SK-N-SH treated with all-trans-retinoic acid at 6 μM for 48 hours (cell line): ENCODE measurements at regions not wholly inside any gene's neighbourhood (a gene's known extent, or its start where the extent isn't known, plus 50 kb on each side); places are given as distances from the start of the nearest gene placed in this dataset.

ENCODE experiments used
- ATAC-seq: fragments of 200-7000 bp; cut with Tn5 transposase; 3 replicates; pipeline ENCODE4 v1.9.1; 2020; ENCODE audit warnings: mild to moderate bottlenecking, moderate library complexity
- ARNTL ChIP-seq: fragments of 450-650 bp; formaldehyde crosslinking; IDR thresholded peaks from 2 replicates; pipeline ENCODE4 v1.5.0; 2020; ENCODE audit warnings: low read depth, mild to moderate bottlenecking, moderate library complexity, borderline replicate concordance
- BACH2 ChIP-seq: fragments of 250-450 bp; sonication (Bioruptor Pico); IDR thresholded peaks from 2 replicates; pipeline ENCODE4 v1.9.0; 2021; ENCODE audit warnings: mild to moderate bottlenecking, borderline replicate concordance
- CREB5 ChIP-seq: fragments of 250-450 bp; sonication (Bioruptor Pico); IDR thresholded peaks from 2 replicates; pipeline ENCODE4 v1.5.1; 2020; ENCODE audit warnings: low read depth, mild to moderate bottlenecking, moderate library complexity
- CSDC2 ChIP-seq: fragments of 250-450 bp; sonication (Bioruptor Pico); IDR thresholded peaks from 2 replicates; pipeline ENCODE4 v1.5.0; 2020; ENCODE audit warnings: mild to moderate bottlenecking, moderate library complexity
- ESRRG ChIP-seq: fragments of 250-450 bp; sonication (Bioruptor Pico); IDR thresholded peaks from 2 replicates; pipeline ENCODE4 v1.6.1; 2021; ENCODE audit warnings: mild to moderate bottlenecking
- ISL1 ChIP-seq: fragments of 250-450 bp; sonication (Bioruptor Pico); IDR thresholded peaks from 2 replicates; pipeline ENCODE4 v2.1.2; 2022; ENCODE audit warnings: mild to moderate bottlenecking, moderate library complexity
- OSR1 ChIP-seq: fragments of 250-450 bp; sonication (Bioruptor Pico); IDR thresholded peaks from 2 replicates; pipeline ENCODE4 v1.8.0; 2022; ENCODE audit warnings: moderate library complexity, mild to moderate bottlenecking, inconsistent platforms
- PPARA ChIP-seq: fragments of 250-450 bp; sonication (Bioruptor Pico); IDR thresholded peaks from 2 replicates; pipeline ENCODE4 v1.5.0; 2020; ENCODE audit warnings: mild to moderate bottlenecking, borderline replicate concordance
- RARB ChIP-seq: fragments of 250-450 bp; sonication (Bioruptor Pico); IDR thresholded peaks from 2 replicates; pipeline ENCODE4 v1.8.0; 2021; ENCODE audit warnings: mild to moderate bottlenecking, moderate library complexity
- SNAI2 ChIP-seq: fragments of 250-450 bp; sonication (Bioruptor Pico); IDR thresholded peaks from 2 replicates; pipeline ENCODE4 v1.5.0; 2020; ENCODE audit warnings: mild to moderate bottlenecking, moderate library complexity
- TCF4 ChIP-seq: fragments of 250-450 bp; sonication (Bioruptor Pico); IDR thresholded peaks from 2 replicates; pipeline ENCODE4 v1.8.0; 2021; ENCODE audit warnings: mild to moderate bottlenecking, moderate library complexity, borderline replicate concordance
- TOX ChIP-seq: fragments of 250-450 bp; sonication (Bioruptor Pico); IDR thresholded peaks from 2 replicates; pipeline ENCODE4 v1.8.0; 2021; ENCODE audit warnings: mild to moderate bottlenecking, moderate library complexity, borderline replicate concordance
- ZC3H10 ChIP-seq: fragments of 250-450 bp; sonication (Bioruptor Pico); IDR thresholded peaks from 2 replicates; pipeline ENCODE4 v1.5.1; 2021; ENCODE audit warnings: mild to moderate bottlenecking, moderate library complexity
- ZFP3 ChIP-seq: fragments of 250-450 bp; sonication (Bioruptor Pico); IDR thresholded peaks from 2 replicates; pipeline ENCODE4 v1.5.0; 2020; ENCODE audit warnings: mild to moderate bottlenecking, moderate library complexity
- ZFP30 ChIP-seq: fragments of 450-650 bp; formaldehyde crosslinking; IDR thresholded peaks from 2 replicates; pipeline ENCODE4 v1.5.0; 2022; ENCODE audit warnings: mild to moderate bottlenecking, moderate library complexity
- ZNF565 ChIP-seq: fragments of 450-650 bp; formaldehyde crosslinking; conservative IDR thresholded peaks from 2 replicates; pipeline ENCODE4 v1.5.0; 2020; ENCODE audit warnings: low read depth, mild to moderate bottlenecking, moderate library complexity
- ZNF70 ChIP-seq: fragments of 450-650 bp; formaldehyde crosslinking; IDR thresholded peaks from 2 replicates; pipeline ENCODE4 v1.5.0; 2020; ENCODE audit warnings: mild to moderate bottlenecking, moderate library complexity
- ZNF8 ChIP-seq: fragments of 450-650 bp; formaldehyde crosslinking; IDR thresholded peaks from 2 replicates; pipeline ENCODE4 v1.5.0; 2020; ENCODE audit warnings: mild to moderate bottlenecking, moderate library complexity
- TF ChIP-seq, protein P1 (sequence below): fragments of 250-450 bp; sonication (Bioruptor Pico); IDR thresholded peaks from 2 replicates; pipeline ENCODE4 v1.5.1; 2021; ENCODE audit warnings: mild to moderate bottlenecking, moderate library complexity
- TF ChIP-seq, protein P2 (sequence below): fragments of 250-450 bp; sonication (Bioruptor Pico); IDR thresholded peaks from 2 replicates; pipeline ENCODE4 v1.5.0; 2020; ENCODE audit warnings: mild to moderate bottlenecking, moderate library complexity
- TF ChIP-seq, protein P3 (sequence below): fragments of 250-450 bp; sonication (Bioruptor Pico); IDR thresholded peaks from 2 replicates; pipeline ENCODE4 v1.8.0; 2021; ENCODE audit warnings: low read depth, mild to moderate bottlenecking, moderate library complexity, borderline replicate concordance
- TF ChIP-seq, protein P4 (sequence below): fragments of 250-450 bp; sonication (Bioruptor Pico); IDR thresholded peaks from 2 replicates; pipeline ENCODE4 v1.8.0; 2020; ENCODE audit warnings: mild to moderate bottlenecking, moderate library complexity, borderline replicate concordance

GRCh38 chr9:14383773-14384172 is 69.8 kb upstream of the NFIB start:
- ATAC-seq, result no peak
- TF ChIP-seq TOX (no peak), RARB (no peak), CSDC2 (CRISPR knock-in tag) (no peak), ZC3H10 (no peak), ZNF565 (CRISPR knock-in tag) (no peak), ZNF70 (no peak), CREB5 (CRISPR knock-in tag) (no peak), ZFP3 (CRISPR knock-in tag) (no peak), ZNF8 (no peak), BACH2 (CRISPR knock-in tag) (no peak), TCF4 (CRISPR knock-in tag) (no peak), OSR1 (CRISPR knock-in tag) (no peak), ESRRG (CRISPR knock-in tag) (no peak), PPARA (no peak)
- TF ChIP-seq, protein P1, sequence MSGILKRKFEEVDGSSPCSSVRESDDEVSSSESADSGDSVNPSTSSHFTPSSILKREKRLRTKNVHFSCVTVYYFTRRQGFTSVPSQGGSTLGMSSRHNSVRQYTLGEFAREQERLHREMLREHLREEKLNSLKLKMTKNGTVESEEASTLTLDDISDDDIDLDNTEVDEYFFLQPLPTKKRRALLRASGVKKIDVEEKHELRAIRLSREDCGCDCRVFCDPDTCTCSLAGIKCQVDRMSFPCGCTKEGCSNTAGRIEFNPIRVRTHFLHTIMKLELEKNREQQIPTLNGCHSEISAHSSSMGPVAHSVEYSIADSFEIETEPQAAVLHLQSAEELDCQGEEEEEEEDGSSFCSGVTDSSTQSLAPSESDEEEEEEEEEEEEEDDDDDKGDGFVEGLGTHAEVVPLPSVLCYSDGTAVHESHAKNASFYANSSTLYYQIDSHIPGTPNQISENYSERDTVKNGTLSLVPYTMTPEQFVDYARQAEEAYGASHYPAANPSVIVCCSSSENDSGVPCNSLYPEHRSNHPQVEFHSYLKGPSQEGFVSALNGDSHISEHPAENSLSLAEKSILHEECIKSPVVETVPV (CRISPR knock-in tag), result no peak
- TF ChIP-seq, protein P2, sequence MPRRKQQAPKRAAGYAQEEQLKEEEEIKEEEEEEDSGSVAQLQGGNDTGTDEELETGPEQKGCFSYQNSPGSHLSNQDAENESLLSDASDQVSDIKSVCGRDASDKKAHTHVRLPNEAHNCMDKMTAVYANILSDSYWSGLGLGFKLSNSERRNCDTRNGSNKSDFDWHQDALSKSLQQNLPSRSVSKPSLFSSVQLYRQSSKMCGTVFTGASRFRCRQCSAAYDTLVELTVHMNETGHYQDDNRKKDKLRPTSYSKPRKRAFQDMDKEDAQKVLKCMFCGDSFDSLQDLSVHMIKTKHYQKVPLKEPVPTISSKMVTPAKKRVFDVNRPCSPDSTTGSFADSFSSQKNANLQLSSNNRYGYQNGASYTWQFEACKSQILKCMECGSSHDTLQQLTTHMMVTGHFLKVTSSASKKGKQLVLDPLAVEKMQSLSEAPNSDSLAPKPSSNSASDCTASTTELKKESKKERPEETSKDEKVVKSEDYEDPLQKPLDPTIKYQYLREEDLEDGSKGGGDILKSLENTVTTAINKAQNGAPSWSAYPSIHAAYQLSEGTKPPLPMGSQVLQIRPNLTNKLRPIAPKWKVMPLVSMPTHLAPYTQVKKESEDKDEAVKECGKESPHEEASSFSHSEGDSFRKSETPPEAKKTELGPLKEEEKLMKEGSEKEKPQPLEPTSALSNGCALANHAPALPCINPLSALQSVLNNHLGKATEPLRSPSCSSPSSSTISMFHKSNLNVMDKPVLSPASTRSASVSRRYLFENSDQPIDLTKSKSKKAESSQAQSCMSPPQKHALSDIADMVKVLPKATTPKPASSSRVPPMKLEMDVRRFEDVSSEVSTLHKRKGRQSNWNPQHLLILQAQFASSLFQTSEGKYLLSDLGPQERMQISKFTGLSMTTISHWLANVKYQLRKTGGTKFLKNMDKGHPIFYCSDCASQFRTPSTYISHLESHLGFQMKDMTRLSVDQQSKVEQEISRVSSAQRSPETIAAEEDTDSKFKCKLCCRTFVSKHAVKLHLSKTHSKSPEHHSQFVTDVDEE (CRISPR knock-in tag), result no peak
- TF ChIP-seq, protein P3, sequence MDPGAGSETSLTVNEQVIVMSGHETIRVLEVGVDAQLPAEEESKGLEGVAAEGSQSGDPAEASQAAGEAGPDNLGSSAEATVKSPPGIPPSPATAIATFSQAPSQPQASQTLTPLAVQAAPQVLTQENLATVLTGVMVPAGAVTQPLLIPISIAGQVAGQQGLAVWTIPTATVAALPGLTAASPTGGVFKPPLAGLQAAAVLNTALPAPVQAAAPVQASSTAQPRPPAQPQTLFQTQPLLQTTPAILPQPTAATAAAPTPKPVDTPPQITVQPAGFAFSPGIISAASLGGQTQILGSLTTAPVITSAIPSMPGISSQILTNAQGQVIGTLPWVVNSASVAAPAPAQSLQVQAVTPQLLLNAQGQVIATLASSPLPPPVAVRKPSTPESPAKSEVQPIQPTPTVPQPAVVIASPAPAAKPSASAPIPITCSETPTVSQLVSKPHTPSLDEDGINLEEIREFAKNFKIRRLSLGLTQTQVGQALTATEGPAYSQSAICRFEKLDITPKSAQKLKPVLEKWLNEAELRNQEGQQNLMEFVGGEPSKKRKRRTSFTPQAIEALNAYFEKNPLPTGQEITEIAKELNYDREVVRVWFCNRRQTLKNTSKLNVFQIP (CRISPR knock-in tag), result no peak
- TF ChIP-seq, protein P4, sequence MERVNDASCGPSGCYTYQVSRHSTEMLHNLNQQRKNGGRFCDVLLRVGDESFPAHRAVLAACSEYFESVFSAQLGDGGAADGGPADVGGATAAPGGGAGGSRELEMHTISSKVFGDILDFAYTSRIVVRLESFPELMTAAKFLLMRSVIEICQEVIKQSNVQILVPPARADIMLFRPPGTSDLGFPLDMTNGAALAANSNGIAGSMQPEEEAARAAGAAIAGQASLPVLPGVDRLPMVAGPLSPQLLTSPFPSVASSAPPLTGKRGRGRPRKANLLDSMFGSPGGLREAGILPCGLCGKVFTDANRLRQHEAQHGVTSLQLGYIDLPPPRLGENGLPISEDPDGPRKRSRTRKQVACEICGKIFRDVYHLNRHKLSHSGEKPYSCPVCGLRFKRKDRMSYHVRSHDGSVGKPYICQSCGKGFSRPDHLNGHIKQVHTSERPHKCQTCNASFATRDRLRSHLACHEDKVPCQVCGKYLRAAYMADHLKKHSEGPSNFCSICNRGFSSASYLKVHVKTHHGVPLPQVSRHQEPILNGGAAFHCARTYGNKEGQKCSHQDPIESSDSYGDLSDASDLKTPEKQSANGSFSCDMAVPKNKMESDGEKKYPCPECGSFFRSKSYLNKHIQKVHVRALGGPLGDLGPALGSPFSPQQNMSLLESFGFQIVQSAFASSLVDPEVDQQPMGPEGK (CRISPR knock-in tag), result no peak
- TF ChIP-seq, all 23 proteins: peak for 0

DNA sequence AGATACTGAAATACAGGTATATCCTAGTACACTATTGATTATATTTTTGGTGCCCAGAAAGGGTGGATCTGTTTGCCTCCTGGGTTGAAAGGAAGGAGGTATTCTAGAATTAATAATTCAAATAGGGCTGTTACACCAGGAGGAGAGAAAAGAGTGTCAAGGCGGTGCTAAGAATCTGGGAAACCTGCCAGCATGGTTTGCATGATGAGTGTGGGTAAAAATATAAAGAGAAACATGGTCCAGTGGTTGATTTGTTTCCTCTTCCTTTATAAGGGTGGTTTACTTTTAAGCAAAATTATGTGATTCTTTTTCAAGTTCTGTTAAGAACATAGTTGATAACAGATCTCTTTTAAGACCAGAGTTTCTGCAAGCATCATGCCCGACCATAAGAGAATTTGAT is 69.4 kb upstream of the NFIB start:
- peak; percentile 59; the same call in 2 of the 3 replicates for ATAC-seq

More for the DNA sequence above, 69.4 kb upstream of the NFIB start:
- TF ChIP-seq, protein P3 (CRISPR knock-in tag), result no peak
- TF ChIP-seq ZNF565 (CRISPR knock-in tag) (no peak), ZC3H10 (no peak), ZFP30 (CRISPR knock-in tag) (no peak), RARB (no peak), ZNF70 (no peak), OSR1 (CRISPR knock-in tag) (no peak), ARNTL (CRISPR knock-in tag) (no peak), TCF4 (CRISPR knock-in tag) (no peak), ISL1 (no peak), BACH2 (CRISPR knock-in tag) (no peak), SNAI2 (CRISPR knock-in tag) (no peak)
- TF ChIP-seq, protein P2 (CRISPR knock-in tag), result no peak
- TF ChIP-seq, protein P1 (CRISPR knock-in tag), result no peak
